MG63 (cell line): ENCODE measurements at regions not wholly inside any gene's neighbourhood (a gene's known extent, or its start where the extent isn't known, plus 50 kb on each side); places are given as distances from the start of the nearest gene placed in this dataset.
"Not testable (repeated sequence)": the region's sequence is repeated elsewhere in the genome, so short reads cannot be mapped to it uniquely, and the experiment has no call there.

Experiments
- DNase-seq: peaks from one replicate; pipeline ENCODE4 v3.0.0-alpha.2; 2020
- H3K27me3 ChIP-seq: fragments of 250-450 bp; sonication (Bioruptor Pico); 2 replicates; pipeline ENCODE4 v1.5.1; 2020; ENCODE audit warnings: mild to moderate bottlenecking, moderate library complexity
- H3K36me3 ChIP-seq: fragments of 250-450 bp; sonication (Bioruptor Pico); 2 replicates; pipeline ENCODE4 v1.5.1; 2020; ENCODE audit warnings: mild to moderate bottlenecking, moderate library complexity
- H3K4me3 ChIP-seq: fragments of 250-450 bp; sonication (Bioruptor Pico); 2 replicates; pipeline ENCODE4 v1.5.1; 2020; ENCODE audit warnings: mild to moderate bottlenecking, moderate library complexity
- H3K9me3 ChIP-seq: fragments of 250-450 bp; sonication (Bioruptor Pico); 2 replicates; pipeline ENCODE4 v1.5.1; 2020; ENCODE audit warnings: mild to moderate bottlenecking, moderate library complexity

DNA sequence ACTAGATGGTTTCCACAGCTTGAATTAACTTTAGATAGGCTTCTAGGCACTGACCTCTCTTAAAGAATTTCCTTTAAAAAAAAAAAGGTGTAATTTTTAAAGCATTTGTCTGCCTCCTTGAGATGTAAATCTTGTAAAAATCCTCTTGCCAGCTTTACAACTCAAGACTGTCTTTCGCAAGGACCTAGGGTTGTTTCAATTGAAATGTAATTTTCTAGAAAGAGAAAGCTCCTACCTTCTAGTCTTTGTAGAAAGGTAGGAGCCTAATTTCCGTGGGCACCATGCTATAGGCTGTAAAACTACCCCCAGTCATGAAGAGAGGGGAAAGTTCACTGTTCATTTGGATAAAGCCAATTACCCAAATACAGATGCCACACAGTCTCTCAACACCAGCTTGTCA lies 228.8 kb upstream of the TMEM229A start:
- Histone ChIP-seq H3K4me3 (no peak overlapping the region), H3K27me3 (no peaks in the 10 kb centered on the region), H3K9me3 (no peaks in the 10 kb centered on the region), H3K36me3 (no peaks in the 10 kb centered on the region)
- no peak for DNase-seq

DNA sequence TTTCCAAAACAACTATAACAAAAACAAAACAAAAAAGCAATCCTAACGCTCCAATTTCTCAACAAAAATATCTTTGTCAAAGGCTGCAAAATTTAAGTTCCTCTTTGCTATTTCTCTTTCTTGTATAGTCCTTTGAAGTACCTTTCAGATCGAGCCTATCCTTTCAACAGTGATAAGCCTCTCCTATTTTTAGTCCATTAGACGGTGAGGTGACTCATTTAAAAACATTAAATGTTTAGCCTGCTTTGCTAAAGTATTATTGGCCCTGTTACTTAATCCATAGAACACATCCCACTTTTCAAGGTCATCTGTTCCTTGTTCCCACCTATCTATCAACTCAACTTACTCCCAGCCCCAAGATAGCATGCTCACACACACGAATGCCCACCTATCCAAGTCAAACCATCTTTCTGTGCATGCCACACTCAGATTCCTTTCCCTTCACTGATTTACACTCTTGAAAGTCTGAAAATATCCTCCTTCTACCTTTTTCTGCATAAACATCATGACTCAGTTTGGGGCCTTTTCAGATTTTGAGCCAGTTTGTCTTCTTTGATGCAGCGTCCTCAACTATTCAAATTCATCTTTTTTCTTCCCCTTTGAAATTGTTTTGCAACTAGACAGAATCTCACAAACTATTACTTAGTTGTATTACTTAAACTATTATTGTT lies 224.9 kb upstream of the TMEM229A start:
- Histone ChIP-seq H3K27me3 (no peaks in the 10 kb centered on the region), H3K36me3 (no peaks in the 10 kb centered on the region), H3K4me3 (no peak overlapping the region), H3K9me3 (no peaks in the 10 kb centered on the region)
- DNase-seq: no peak

DNA sequence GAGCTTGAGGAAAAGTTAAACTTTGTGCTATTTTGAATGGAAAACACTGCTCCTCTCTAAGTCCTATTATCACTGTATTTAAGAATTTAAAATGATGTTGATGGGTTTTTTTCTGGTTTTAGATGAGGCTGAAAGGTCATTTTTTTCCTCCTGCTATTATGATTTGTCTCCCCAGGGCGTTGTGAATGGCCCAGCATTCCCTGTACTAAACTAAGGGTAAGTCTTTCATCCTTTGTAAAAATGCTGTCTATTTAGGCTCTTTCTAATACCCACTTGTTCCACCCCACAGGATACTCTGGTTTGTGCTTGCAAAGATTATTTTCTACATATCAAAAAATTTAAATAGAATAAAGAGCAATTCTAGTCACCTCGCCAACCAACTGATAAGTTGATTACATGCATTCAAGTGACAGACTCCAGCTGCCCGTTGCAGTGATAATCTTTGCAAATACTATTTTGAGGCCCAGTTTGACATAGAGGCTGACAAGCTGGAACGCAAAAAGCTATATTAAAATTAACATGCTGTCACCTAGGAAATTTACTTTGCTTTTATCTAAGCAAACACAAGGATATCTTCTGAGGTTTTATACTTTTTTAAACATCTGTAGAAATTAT lies 222.3 kb upstream of the TMEM229A start:
- Histone ChIP-seq H3K36me3 (no peaks in the 10 kb centered on the region), H3K9me3 (no peaks in the 10 kb centered on the region), H3K4me3 (no peak overlapping the region), H3K27me3 (no peaks in the 10 kb centered on the region)
- no peak for DNase-seq

DNA sequence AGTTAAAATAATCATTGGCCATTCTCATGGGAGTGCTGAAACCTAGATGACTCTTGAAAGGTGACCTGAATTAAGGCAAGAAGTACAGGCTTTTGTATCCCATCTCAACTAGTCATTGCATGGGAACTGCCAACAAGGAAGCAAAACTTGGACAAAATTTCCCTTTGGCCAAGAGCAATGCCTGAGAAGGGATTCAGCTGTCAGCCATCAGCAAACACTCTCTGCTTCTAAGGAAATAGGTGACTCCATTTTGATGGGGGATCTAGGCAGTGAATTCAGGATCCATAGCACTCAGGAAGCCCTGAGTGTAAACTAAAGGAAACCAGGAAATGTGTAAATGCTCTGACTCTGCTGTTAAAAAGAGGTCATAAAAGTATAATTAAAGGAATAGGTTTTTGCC lies 221.5 kb upstream of the TMEM229A start:
- no peaks in the 10 kb centered on the region for H3K36me3 ChIP-seq
- H3K27me3 ChIP-seq: no peaks in the 10 kb centered on the region
- H3K4me3 ChIP-seq: no peak overlapping the region
- no peaks in the 10 kb centered on the region for H3K9me3 ChIP-seq
- DNase-seq: no peak

- Histone ChIP-seq H3K9me3 (no peaks in the 10 kb centered on the region), H3K27me3 (no peaks in the 10 kb centered on the region), H3K4me3 (no peak overlapping the region), H3K36me3 (no peaks in the 10 kb centered on the region)
- DNase-seq: no peak
Measured at GRCh38 chr7:124251636-124252035, 218.8 kb upstream of the TMEM229A start.

DNA sequence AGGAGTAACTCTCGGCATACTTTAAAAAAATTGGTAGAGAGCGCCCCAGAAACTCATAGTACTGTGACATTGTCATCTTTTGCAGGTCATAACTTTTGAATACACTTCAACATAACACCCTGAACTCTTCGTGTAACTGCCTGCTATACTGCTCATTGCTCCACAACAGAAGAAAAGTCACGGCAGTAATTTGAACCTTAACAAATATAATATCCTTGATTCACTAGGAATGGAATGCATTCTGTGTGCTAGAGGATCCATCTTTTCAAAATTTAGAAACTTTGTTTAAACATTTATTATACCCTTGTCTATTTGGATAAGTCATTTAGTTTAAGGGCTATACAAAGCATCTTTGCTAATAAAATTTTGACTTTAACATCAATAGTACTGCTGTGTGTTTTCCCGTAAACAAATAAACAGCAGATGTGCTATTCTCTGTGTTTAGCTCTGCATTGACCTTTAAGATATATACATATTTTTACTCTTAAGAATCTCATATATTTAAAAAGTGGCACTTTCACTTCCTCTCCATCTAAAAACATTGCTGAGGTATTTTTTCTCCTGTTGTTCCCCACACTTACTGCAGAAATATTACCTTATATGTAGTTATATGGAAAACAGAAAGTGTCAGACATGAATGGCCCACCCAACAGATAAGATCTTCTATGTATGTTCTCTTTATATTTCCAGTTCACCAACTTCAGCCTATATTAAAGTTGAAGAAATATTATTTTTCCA lies 217.6 kb upstream of the TMEM229A start:
- Histone ChIP-seq H3K27me3 (no peaks in the 10 kb centered on the region), H3K9me3 (no peaks in the 10 kb centered on the region), H3K4me3 (no peak overlapping the region), H3K36me3 (no peaks in the 10 kb centered on the region)
- no peak for DNase-seq

DNA sequence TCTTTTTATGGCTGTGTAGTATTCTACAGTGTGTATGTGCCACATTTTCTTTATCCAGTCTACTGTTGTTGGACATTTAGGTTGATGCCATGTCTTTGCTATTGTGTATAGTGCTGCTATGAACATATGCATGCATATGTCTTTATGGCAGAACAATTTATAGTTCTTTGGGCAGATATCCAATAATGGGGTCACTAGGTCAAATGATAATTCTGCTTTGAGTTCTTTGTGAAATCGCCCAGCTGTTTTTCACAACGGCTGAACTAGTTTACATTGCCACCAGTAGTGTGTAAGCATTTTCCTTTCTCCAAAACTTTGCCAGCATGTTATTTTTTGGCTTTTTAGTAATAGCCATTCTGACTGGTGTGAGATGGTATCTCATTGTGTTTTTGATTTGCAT lies 214.8 kb upstream of the TMEM229A start:
- no peak for DNase-seq
- no peak overlapping the region for H3K4me3 ChIP-seq
- no peaks in the 10 kb centered on the region for H3K27me3 ChIP-seq
- H3K9me3 ChIP-seq: no peaks in the 10 kb centered on the region
- no peaks in the 10 kb centered on the region for H3K36me3 ChIP-seq

DNA sequence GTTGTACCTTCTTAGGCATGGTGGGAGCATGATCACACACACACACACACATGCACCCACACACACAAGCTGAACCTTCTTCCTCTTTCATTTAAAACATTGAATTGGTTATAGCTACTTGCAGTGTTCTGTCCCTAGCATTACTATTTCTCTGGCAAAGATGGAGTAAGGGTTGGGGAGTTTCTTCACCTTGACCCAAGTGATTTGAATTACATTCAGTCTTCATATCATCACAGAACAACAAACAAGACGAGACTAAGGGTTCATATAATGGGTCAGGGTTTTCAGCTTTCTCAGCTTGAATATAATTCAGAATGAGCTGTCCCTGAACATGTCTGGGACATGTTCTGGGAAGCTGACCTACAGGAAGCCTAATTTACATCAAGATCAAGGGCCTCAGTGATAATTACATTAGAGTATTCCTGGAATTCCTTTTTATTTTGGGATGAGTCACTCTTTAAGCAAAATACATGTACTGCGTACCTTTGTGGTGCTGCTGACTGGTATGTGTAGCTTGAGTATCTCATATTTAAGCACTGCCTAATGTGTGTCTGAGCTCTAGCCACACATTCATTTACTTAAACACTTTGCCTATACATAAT lies 213.5 kb upstream of the TMEM229A start:
- H3K9me3 ChIP-seq: no peaks in the 10 kb centered on the region
- no peak overlapping the region for H3K4me3 ChIP-seq
- no peak for DNase-seq
- no peaks in the 10 kb centered on the region for H3K36me3 ChIP-seq
- H3K27me3 ChIP-seq: no peaks in the 10 kb centered on the region

- not testable (repeated sequence) for H3K36me3 ChIP-seq, H3K4me3 ChIP-seq, H3K9me3 ChIP-seq, DNase-seq, H3K27me3 ChIP-seq
Measured at GRCh38 chr7:124244469-124244868, 211.6 kb upstream of the TMEM229A start.

GRCh38 chr7:124219681-124220080 lies 186.8 kb upstream of the TMEM229A start:
- H3K4me3 ChIP-seq: no peak overlapping the region
- H3K27me3 ChIP-seq: no peaks in the 10 kb centered on the region
- H3K36me3 ChIP-seq: no peaks in the 10 kb centered on the region
- H3K9me3 ChIP-seq: no peaks in the 10 kb centered on the region
- no peak for DNase-seq

GRCh38 chr7:124208642-124209041 lies 175.8 kb upstream of the TMEM229A start:
- no peak for DNase-seq
- no peak overlapping the region for H3K4me3 ChIP-seq
- H3K9me3 ChIP-seq: no peaks in the 10 kb centered on the region
- no peaks in the 10 kb centered on the region for H3K27me3 ChIP-seq
- H3K36me3 ChIP-seq: no peaks in the 10 kb centered on the region

- no peak overlapping the region for H3K4me3 ChIP-seq
- no peaks in the 10 kb centered on the region for H3K9me3 ChIP-seq
- DNase-seq: no peak
- H3K27me3 ChIP-seq: no peaks in the 10 kb centered on the region
- no peaks in the 10 kb centered on the region for H3K36me3 ChIP-seq
Measured at GRCh38 chr7:124208173-124208572, 175.3 kb upstream of the TMEM229A start.

DNA sequence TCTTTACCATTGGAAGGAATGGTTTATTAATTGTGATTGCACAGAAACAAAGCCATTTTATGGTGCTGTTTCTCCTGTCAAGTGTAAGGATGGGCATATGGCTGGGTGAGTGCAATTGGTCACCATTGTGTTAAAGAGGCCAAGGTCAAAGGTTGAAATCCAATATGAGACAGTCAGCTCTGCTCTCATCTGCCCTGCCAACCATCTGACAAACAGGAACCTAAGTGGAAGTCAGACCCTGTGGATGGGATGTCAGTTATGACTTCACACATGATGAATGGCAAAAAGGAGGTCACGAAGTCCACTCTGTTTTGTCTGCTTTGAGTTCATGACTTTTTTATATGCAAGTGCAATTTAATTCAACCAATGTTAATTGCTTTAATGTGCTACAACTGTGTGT lies 172.7 kb upstream of the TMEM229A start:
- Histone ChIP-seq H3K27me3 (no peaks in the 10 kb centered on the region), H3K4me3 (no peak overlapping the region), H3K9me3 (no peaks in the 10 kb centered on the region), H3K36me3 (no peaks in the 10 kb centered on the region)
- DNase-seq: no peak

DNA sequence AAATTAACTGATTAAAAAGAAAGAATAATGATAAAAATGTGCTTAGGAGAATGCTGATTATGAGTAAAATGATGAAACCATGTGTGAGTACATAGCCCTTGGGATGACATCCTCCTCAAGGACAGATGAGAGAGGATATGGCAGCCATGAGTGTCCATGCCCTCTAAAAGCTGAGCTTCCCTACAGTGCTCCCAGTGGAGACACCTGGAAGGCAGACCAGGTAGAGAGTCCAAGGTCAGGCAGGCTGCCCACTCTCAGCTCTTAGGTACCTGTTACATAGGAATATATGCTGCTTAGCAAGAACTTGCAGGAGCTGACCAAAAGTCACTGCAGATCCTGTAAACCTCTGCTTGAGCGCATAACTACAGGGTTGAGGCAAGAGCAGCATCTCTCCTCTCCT lies 169.7 kb upstream of the TMEM229A start:
- Histone ChIP-seq H3K9me3 (no peaks in the 10 kb centered on the region), H3K4me3 (no peak overlapping the region), H3K36me3 (no peaks in the 10 kb centered on the region), H3K27me3 (no peaks in the 10 kb centered on the region)
- DNase-seq: no peak

- no peaks in the 10 kb centered on the region for H3K36me3 ChIP-seq
- no peaks in the 10 kb centered on the region for H3K27me3 ChIP-seq
- H3K4me3 ChIP-seq: no peak overlapping the region
- DNase-seq: peak; percentile 26
- H3K9me3 ChIP-seq: no peaks in the 10 kb centered on the region
Measured at GRCh38 chr7:124201768-124202349, 169.0 kb upstream of the TMEM229A start.

DNA sequence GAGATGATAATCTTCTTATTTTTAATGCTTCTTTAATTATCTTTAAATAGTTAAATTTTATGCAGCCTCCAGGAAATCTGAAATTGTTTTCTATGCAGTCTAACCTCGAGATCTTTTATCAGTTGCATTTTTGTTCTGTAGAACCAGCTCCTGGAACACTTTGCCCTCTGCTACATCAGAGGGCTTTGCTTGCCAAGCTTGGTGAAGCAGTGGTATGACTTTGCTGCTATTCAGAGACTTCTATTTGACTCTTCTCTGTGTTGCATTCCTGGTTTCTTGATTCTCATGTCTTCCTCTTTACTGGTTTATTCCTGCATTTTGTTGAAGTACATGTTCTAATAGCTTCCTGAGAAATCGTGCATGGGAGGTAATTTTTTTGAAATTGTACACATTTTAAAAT lies 163.7 kb upstream of the TMEM229A start:
- no peak overlapping the region for H3K4me3 ChIP-seq
- no peaks in the 10 kb centered on the region for H3K36me3 ChIP-seq
- no peaks in the 10 kb centered on the region for H3K27me3 ChIP-seq
- no peaks in the 10 kb centered on the region for H3K9me3 ChIP-seq
- no peak for DNase-seq

- Histone ChIP-seq H3K36me3 (no peaks in the 10 kb centered on the region), H3K27me3 (no peaks in the 10 kb centered on the region), H3K4me3 (no peak overlapping the region), H3K9me3 (no peaks in the 10 kb centered on the region)
- DNase-seq: no peak
Measured at GRCh38 chr7:124192885-124193284, 160.0 kb upstream of the TMEM229A start.
